SU-DHL-6 (cell line): ENCODE measurements at regions not wholly inside any gene's neighbourhood (a gene's known extent, or its start where the extent isn't known, plus 50 kb on each side); places are given as distances from the start of the nearest gene placed in this dataset.

Experiments
- H2AFZ ChIP-seq: fragments of 200-600 bp; sonication (generic); 2 replicates; pipeline ENCODE4 v1.6.1; 2014; ENCODE audit warnings: low read depth, mild to moderate bottlenecking, moderate library complexity, mixed read lengths, antibody characterized with exemption, low read length; ENCODE audit not compliant: severe bottlenecking
- H3F3A ChIP-seq: fragments of 200-600 bp; shearing (Covaris generic); 2 replicates; pipeline ENCODE4 v1.6.0; 2016; ENCODE audit warnings: antibody characterized with exemption, mild to moderate bottlenecking; ENCODE audit not compliant: insufficient read depth
- H3K27ac ChIP-seq: fragments of 200-600 bp; sonication (generic); 2 replicates; pipeline ENCODE4 v1.5.1; 2016; ENCODE audit warnings: low read depth, mild to moderate bottlenecking, low read length, moderate library complexity, mixed read lengths
- H3K27me3 ChIP-seq: fragments of 200-600 bp; sonication (generic), shearing (Covaris generic); 2 replicates; pipeline ENCODE4 v1.6.0; 2014; ENCODE audit warnings: mild to moderate bottlenecking, low read length
- H3K36me3 ChIP-seq: fragments of 200-600 bp; sonication (generic); 2 replicates; pipeline ENCODE4 v1.6.1; 2014; ENCODE audit warnings: mild to moderate bottlenecking, low read length, mixed read lengths
- H3K4me2 ChIP-seq: fragments of 300-600, 200-600 bp; shearing (Covaris generic), sonication (generic); 2 replicates; pipeline ENCODE4 v1.6.0; 2014; ENCODE audit warnings: low read length, low read depth, mild to moderate bottlenecking; ENCODE audit not compliant: poor library complexity, severe bottlenecking
- H3K4me3 ChIP-seq: fragments of 200-600 bp; sonication (generic); 2 replicates; pipeline ENCODE4 v1.5.1; 2014; ENCODE audit warnings: antibody characterized with exemption, low read length, mild to moderate bottlenecking, mixed read lengths; ENCODE audit not compliant: insufficient read depth, poor library complexity, severe bottlenecking
- H3K79me2 ChIP-seq: fragments of 200-600 bp; sonication (generic); 2 replicates; pipeline ENCODE4 v1.6.1; 2014; ENCODE audit warnings: mild to moderate bottlenecking, low read length, moderate library complexity; ENCODE audit not compliant: insufficient read depth
- H3K9ac ChIP-seq: fragments of 200-600 bp; sonication (generic); 2 replicates; pipeline ENCODE4 v1.7.0; 2014; ENCODE audit warnings: mild to moderate bottlenecking, low read length
- H3K9me2 ChIP-seq: fragments of 200-600 bp; sonication (generic); replicated peaks from 2 replicates; pipeline ENCODE4 v1.6.1; 2014; ENCODE audit warnings: low read length; ENCODE audit not compliant: insufficient read depth
- H3K9me3 ChIP-seq: fragments of 200-600 bp; sonication (generic); 2 replicates; pipeline ENCODE4 v1.6.1; 2014; ENCODE audit warnings: low read length, mixed read lengths; ENCODE audit not compliant: insufficient read depth
- H4K20me1 ChIP-seq: fragments of 200-600 bp; sonication (generic); 2 replicates; pipeline ENCODE4 v1.6.1; 2014; ENCODE audit warnings: low read depth, mild to moderate bottlenecking, antibody characterized with exemption, low read length, moderate library complexity, mixed read lengths
- EZH2phosphoT487 ChIP-seq: fragments of 200-600 bp; sonication (generic), shearing (Covaris generic); conservative IDR thresholded peaks from 2 replicates; pipeline ENCODE4 v1.6.1; 2018; ENCODE audit warnings: mild to moderate bottlenecking, antibody characterized with exemption, low read length, moderate library complexity, mixed read lengths
- TF ChIP-seq, protein P1 (sequence below): fragments of 200-600 bp; sonication (generic); IDR thresholded peaks from one replicate; pipeline ENCODE4 v1.5.1; 2017; ENCODE audit warnings: antibody characterized with exemption, mild to moderate bottlenecking, low read length, moderate library complexity; ENCODE audit not compliant: insufficient read depth, poor library complexity, severe bottlenecking

DNA sequence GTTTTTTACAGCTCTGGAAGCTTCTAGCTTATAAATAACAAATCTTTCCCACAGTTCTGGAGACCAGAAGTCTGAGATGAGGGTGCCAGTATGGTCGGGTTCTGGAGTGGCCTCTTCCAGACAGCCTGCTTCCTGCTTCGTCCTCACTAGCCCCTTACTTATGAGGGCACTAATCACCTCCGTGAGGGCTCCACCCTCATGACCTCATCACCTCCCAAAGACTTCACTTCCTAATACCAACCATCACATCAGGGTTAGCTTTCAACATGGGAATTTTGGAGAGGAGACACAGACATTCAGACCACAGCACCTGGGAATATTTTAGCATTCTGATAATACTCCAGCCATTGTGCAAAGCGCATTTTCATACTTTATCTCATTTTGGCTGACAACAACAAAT is 223.7 kb upstream of the IRF2BP2 start:
- no peak overlapping the region for H3K4me3 ChIP-seq
- H3K79me2 ChIP-seq: no peaks in the 10 kb centered on the region
- H3K36me3 ChIP-seq: no peaks in the 10 kb centered on the region
- H3K27ac ChIP-seq: no peak overlapping the region
- H3F3A ChIP-seq: no peaks in the 10 kb centered on the region
- no peaks in the 10 kb centered on the region for H3K9me3 ChIP-seq
- no peak overlapping the region for H2AFZ ChIP-seq
- H3K9ac ChIP-seq: no peak overlapping the region
- no peak overlapping the region for H3K4me2 ChIP-seq
- no peaks in the 10 kb centered on the region for H4K20me1 ChIP-seq
- no peaks in the 10 kb centered on the region for H3K9me2 ChIP-seq
- TF ChIP-seq EZH2phosphoT487: no peak
- TF ChIP-seq, protein P1, sequence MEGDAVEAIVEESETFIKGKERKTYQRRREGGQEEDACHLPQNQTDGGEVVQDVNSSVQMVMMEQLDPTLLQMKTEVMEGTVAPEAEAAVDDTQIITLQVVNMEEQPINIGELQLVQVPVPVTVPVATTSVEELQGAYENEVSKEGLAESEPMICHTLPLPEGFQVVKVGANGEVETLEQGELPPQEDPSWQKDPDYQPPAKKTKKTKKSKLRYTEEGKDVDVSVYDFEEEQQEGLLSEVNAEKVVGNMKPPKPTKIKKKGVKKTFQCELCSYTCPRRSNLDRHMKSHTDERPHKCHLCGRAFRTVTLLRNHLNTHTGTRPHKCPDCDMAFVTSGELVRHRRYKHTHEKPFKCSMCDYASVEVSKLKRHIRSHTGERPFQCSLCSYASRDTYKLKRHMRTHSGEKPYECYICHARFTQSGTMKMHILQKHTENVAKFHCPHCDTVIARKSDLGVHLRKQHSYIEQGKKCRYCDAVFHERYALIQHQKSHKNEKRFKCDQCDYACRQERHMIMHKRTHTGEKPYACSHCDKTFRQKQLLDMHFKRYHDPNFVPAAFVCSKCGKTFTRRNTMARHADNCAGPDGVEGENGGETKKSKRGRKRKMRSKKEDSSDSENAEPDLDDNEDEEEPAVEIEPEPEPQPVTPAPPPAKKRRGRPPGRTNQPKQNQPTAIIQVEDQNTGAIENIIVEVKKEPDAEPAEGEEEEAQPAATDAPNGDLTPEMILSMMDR: no peak
- no peaks in the 10 kb centered on the region for H3K27me3 ChIP-seq

DNA sequence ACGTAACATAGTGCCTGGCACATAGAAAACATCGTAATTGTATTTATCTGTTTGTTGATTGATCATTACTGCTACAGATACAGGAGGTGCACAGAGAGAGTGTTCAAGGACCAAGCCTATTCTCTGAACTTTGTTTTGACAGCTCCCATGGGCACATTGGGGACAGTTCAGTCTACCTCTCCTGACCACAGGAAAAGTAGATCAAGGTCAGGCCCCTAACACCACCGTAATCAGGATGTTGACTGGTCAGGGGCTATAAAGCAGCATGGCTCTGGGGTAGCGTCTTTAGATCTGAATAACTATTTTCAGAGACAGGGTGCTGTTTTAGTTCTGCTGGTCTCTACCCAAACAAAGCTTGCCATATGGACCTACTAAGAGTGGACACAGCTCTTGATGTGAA is 223.1 kb upstream of the IRF2BP2 start:
- no peaks in the 10 kb centered on the region for H3K27me3 ChIP-seq
- no peaks in the 10 kb centered on the region for H4K20me1 ChIP-seq
- H3K9me2 ChIP-seq: no peaks in the 10 kb centered on the region
- no peak overlapping the region for H3K9ac ChIP-seq
- H3K79me2 ChIP-seq: no peaks in the 10 kb centered on the region
- no peaks in the 10 kb centered on the region for H3K36me3 ChIP-seq
- no peaks in the 10 kb centered on the region for H3F3A ChIP-seq
- no peak overlapping the region for H2AFZ ChIP-seq
- TF ChIP-seq EZH2phosphoT487: no peak
- TF ChIP-seq, protein P1: no peak
- H3K4me2 ChIP-seq: no peak overlapping the region
- H3K9me3 ChIP-seq: no peaks in the 10 kb centered on the region
- no peak overlapping the region for H3K27ac ChIP-seq
- no peak overlapping the region for H3K4me3 ChIP-seq

DNA sequence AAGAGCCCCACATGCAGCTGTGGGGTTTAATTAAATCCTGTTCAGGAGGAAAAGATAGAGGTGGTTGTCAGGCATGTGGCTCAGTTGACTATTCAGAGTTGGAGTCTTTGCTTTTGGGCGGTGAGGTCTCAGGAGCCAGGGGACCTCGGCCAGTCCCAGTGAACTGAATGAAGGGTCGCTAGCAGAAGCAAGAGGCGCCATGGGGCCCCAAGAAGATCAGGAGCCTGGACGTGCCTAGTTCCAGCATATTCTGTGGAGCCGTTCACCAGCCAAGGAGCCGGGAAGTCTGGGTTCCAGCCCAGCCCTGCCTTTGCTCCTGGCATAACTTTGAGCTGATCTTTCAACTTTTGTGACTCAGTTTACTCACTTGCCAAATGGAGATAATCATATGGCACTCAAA is 217.7 kb upstream of the IRF2BP2 start:
- no peak overlapping the region for H2AFZ ChIP-seq
- TF ChIP-seq, protein P1: no peak
- no peak for TF ChIP-seq EZH2phosphoT487

More for the DNA sequence above, 217.7 kb upstream of the IRF2BP2 start:
- Histone ChIP-seq H3K79me2 (no peaks in the 10 kb centered on the region), H3K4me2 (no peak overlapping the region), H3K9ac (no peak overlapping the region), H3F3A (no peaks in the 10 kb centered on the region), H3K36me3 (no peaks in the 10 kb centered on the region), H4K20me1 (no peaks in the 10 kb centered on the region), H3K27ac (no peak overlapping the region), H3K27me3 (no peaks in the 10 kb centered on the region), H3K9me3 (no peaks in the 10 kb centered on the region), H3K9me2 (no peaks in the 10 kb centered on the region), H3K4me3 (no peak overlapping the region)
